HL-60 (cell line): ENCODE measurements at regions not wholly inside any gene's neighbourhood (a gene's known extent, or its start where the extent isn't known, plus 50 kb on each side); places are given as distances from the start of the nearest gene placed in this dataset.
"Not testable (repeated sequence)": the region's sequence is repeated elsewhere in the genome, so short reads cannot be mapped to it uniquely, and the experiment has no call there.

Source experiments
- DNase-seq, 2 experiments: peaks; one replicate each; pipeline ENCODE4 v3.0.0-alpha.2; 2010 to 2020; ENCODE audit warnings: low read depth in 1 of 2, low spot score in 1 of 2
- H3K27ac ChIP-seq: fragments of 250-450 bp; sonication (Bioruptor Pico); replicated peaks from 2 replicates; pipeline ENCODE4 v1.5.1; 2020; ENCODE audit warnings: mild to moderate bottlenecking, moderate library complexity
- H3K27me3 ChIP-seq: fragments of 250-450 bp; sonication (Bioruptor Pico); 2 replicates; pipeline ENCODE4 v1.5.1; 2021; ENCODE audit warnings: mild to moderate bottlenecking, moderate library complexity; ENCODE audit not compliant: insufficient read depth, poor library complexity, severe bottlenecking
- H3K4me3 ChIP-seq: replicated peaks from 2 replicates; pipeline ENCODE4 v1.5.1; 2011; ENCODE audit warnings: mild to moderate bottlenecking, control low read depth, low read length; ENCODE audit not compliant: insufficient read depth
- CTCF ChIP-seq: IDR thresholded peaks from one replicate; pipeline ENCODE4 v1.5.1; 2011; ENCODE audit warnings: low read length, control low read depth, inconsistent platforms; ENCODE audit not compliant: insufficient read depth
- GABPA ChIP-seq: IDR thresholded peaks from 2 replicates; pipeline ENCODE4 v1.6.1; 2012; ENCODE audit warnings: low read depth
- POLR2AphosphoS5 ChIP-seq: IDR thresholded peaks from 2 replicates; pipeline ENCODE4 v1.6.1; 2012; ENCODE audit warnings: low read depth
- REST ChIP-seq: IDR thresholded peaks from 2 replicates; pipeline ENCODE4 v1.6.1; 2012; ENCODE audit warnings: low read depth; ENCODE audit not compliant: insufficient replicate concordance
- SPI1 ChIP-seq: IDR thresholded peaks from 2 replicates; pipeline ENCODE4 v1.6.1; 2012; ENCODE audit warnings: low read depth, mild to moderate bottlenecking, borderline replicate concordance

GRCh38 chr6:4636191-4636880 is 139.9 kb upstream of the CDYL start:
- Histone ChIP-seq H3K27me3 (no peaks in the 10 kb centered on the region), H3K27ac (no peak overlapping the region), H3K4me3 (no peak overlapping the region)
- DNase-seq = no peak
- TF ChIP-seq GABPA (no peak), CTCF (no peak), SPI1 (no peak), REST (no peak), POLR2AphosphoS5 (no peak)

- DNase-seq = no peak
- no peak overlapping the region for H3K4me3 ChIP-seq
- TF ChIP-seq GABPA (no peak), CTCF (no peak), POLR2AphosphoS5 (no peak), REST (no peak), SPI1 (no peak)
- no peak overlapping the region for H3K27ac ChIP-seq
- H3K27me3 ChIP-seq = no peaks in the 10 kb centered on the region
These were observed 140.5 kb upstream of the CDYL start for GRCh38 chr6:4635666-4636065.

- no peak overlapping the region for H3K27ac ChIP-seq
- no peak for DNase-seq
- no peaks in the 10 kb centered on the region for H3K27me3 ChIP-seq
- TF ChIP-seq SPI1 (no peak), REST (no peak), POLR2AphosphoS5 (no peak), CTCF (no peak), GABPA (no peak)
- H3K4me3 ChIP-seq = no peak overlapping the region
These were observed 143.8 kb upstream of the CDYL start for GRCh38 chr6:4632421-4632820.

- not testable (repeated sequence) for H3K27ac ChIP-seq, DNase-seq, H3K4me3 ChIP-seq, H3K27me3 ChIP-seq
These were observed 146.4 kb upstream of the CDYL start for GRCh38 chr6:4629789-4630188.
